ENCODE measurements at regions not wholly inside any gene's neighbourhood (a gene's known extent, or its start where the extent isn't known, plus 50 kb on each side); places are given as distances from the start of the nearest gene placed in this dataset.

GRCh38 chr2:104177179-104177578, 676.7 kb upstream of the POU3F3 start:
- TF ChIP-seq CTCF (IDR thresholded peaks at IDR 0.05) (no peak), POLR2A (IDR thresholded peaks at IDR 0.05) (no peak), POLR2AphosphoS5 (IDR thresholded peaks at IDR 0.05) (no peak)
